GM12878 (cell line): ENCODE measurements at regions not wholly inside any gene's neighbourhood (a gene's known extent, or its start where the extent isn't known, plus 50 kb on each side); places are given as distances from the start of the nearest gene placed in this dataset.

ENCODE experiments used
- ATAC-seq: fragments of 200-7000 bp; cut with Tn5 transposase; 3 replicates; pipeline ENCODE4 v1.9.1; 2020; ENCODE audit warnings: mild to moderate bottlenecking, moderate library complexity
- BruUV-seq: library from RNA; stranded (reverse); fragments of 400-500 nt; replicated peaks from 2 replicates; lab custom pipeline; 2021; lab: Mats Ljungman, UMichigan
- CTCF ChIA-PET: fragments of 300-600 bp; sonication (Branson Sonifier 250); formaldehyde crosslinking; extraction: SDS; loops from one replicate; lab custom pipeline; 2021; ENCODE audit warnings: inconsistent platforms; lab: Yijun Ruan, JAX
- POLR2A ChIA-PET: fragments of 350-600 bp; formaldehyde crosslinking; extraction: SDS; loops from one replicate; lab custom pipeline; 2021; ENCODE audit warnings: inconsistent platforms; lab: Charles Lee
- RAD21 ChIA-PET: fragments of 300-600 bp; sonication (Branson Sonifier 250); formaldehyde crosslinking; loops from one replicate; lab custom pipeline; 2023; ENCODE audit warnings: antibody characterized with exemption; ENCODE audit not compliant: unreplicated experiment; lab: Charles Lee
- SMC1A ChIA-PET: fragments of 300-600 bp; sonication (Branson Sonifier 250); formaldehyde crosslinking; loops from one replicate; lab custom pipeline; 2023; ENCODE audit not compliant: unreplicated experiment, uncharacterized antibody; lab: Charles Lee
- DNase-seq: peaks from one replicate; pipeline ENCODE4 v3.0.0-alpha.2; 2011; ENCODE audit warnings: low read depth, low spot score
- FAIRE-seq: peaks from 3 replicates; lab custom pipeline; 2011; peaks lifted over from hg19 to GRCh38; lab: Jason Lieb, UNC
- H2AFZ ChIP-seq: 2 replicates; pipeline ENCODE4 v1.6.0; 2011; ENCODE audit warnings: low read depth, low read length, control low read depth; ENCODE audit not compliant: control insufficient read depth
- H3K27ac ChIP-seq: 2 replicates; pipeline ENCODE4 v1.5.1; 2011; ENCODE audit warnings: control low read depth; ENCODE audit not compliant: control insufficient read depth, insufficient read depth
- H3K27me3 ChIP-seq, 2 experiments: replicated peaks in 1 of 2; 2 replicates each; pipeline versions ENCODE4 v1.6.0 to v1.6.1; 2011; ENCODE audit warnings: low read length in 1 of 2; ENCODE audit not compliant: control insufficient read depth in 2 of 2, insufficient read depth in 2 of 2
- H3K36me3 ChIP-seq, 2 experiments: 2 replicates each; pipeline ENCODE4 v1.5.1; 2011; ENCODE audit warnings: low read length in 1 of 2; ENCODE audit not compliant: control insufficient read depth in 2 of 2, insufficient read depth in 2 of 2
- H3K4me1 ChIP-seq: 2 replicates; pipeline ENCODE4 v1.6.1; 2011; ENCODE audit warnings: mild to moderate bottlenecking, low read length, moderate library complexity, mixed read lengths; ENCODE audit not compliant: control insufficient read depth, insufficient read depth
- H3K4me2 ChIP-seq: 2 replicates; pipeline ENCODE4 v1.6.0; 2011; ENCODE audit warnings: control low read depth; ENCODE audit not compliant: control insufficient read depth, insufficient read depth
- H3K4me3 ChIP-seq: fragments of 200-600 bp; sonication (generic); 2 replicates; pipeline ENCODE4 v1.5.1; 2016
- H3K79me2 ChIP-seq: 2 replicates; pipeline ENCODE4 v1.6.0; 2011; ENCODE audit warnings: low read length; ENCODE audit not compliant: control insufficient read depth, insufficient read depth
- H3K9ac ChIP-seq: 2 replicates; pipeline ENCODE4 v1.8.0; 2011; ENCODE audit warnings: low read length, control low read depth, mixed read lengths; ENCODE audit not compliant: control insufficient read depth, insufficient read depth
- H3K9me3 ChIP-seq: replicated peaks from 3 replicates; pipeline ENCODE4 v1.5.1; 2011; ENCODE audit warnings: mild to moderate bottlenecking, low read length; ENCODE audit not compliant: control insufficient read depth, insufficient read depth
- H4K20me1 ChIP-seq: 2 replicates; pipeline ENCODE4 v1.6.0; 2011; ENCODE audit not compliant: control insufficient read depth, insufficient read depth
- HDAC6 ChIP-seq: fragments of 200-600 bp; sonication (generic); IDR thresholded peaks from one replicate; pipeline ENCODE4 v1.8.0; 2017; ENCODE audit warnings: antibody characterized with exemption; ENCODE audit not compliant: unreplicated experiment
- IKZF2 ChIP-seq, 2 experiments: fragments of 450-650 bp; IDR thresholded peaks; 2 replicates each; pipeline ENCODE4 v1.6.1; 2017; ENCODE audit warnings: mild to moderate bottlenecking in 2 of 2, moderate library complexity in 2 of 2
- IRF4 ChIP-seq: IDR thresholded peaks from 2 replicates; pipeline ENCODE4 v1.6.1; 2011; ENCODE audit warnings: low read depth, low read length
- JUNB ChIP-seq: IDR thresholded peaks from 2 replicates; pipeline ENCODE4 v1.6.1; 2016; ENCODE audit warnings: antibody characterized with exemption, mild to moderate bottlenecking
- MXI1 ChIP-seq: fragments of 150-350 bp; IDR thresholded peaks from 2 replicates; pipeline ENCODE4 v1.6.1; 2011; ENCODE audit warnings: low read depth, mild to moderate bottlenecking, inconsistent platforms, low read length, improper control_type of control experiment
- NFYB ChIP-seq: IDR thresholded peaks from 2 replicates; pipeline ENCODE4 v1.6.1; 2011; ENCODE audit warnings: low read depth, mild to moderate bottlenecking, low read length, improper control_type of control experiment, moderate library complexity; ENCODE audit not compliant: insufficient read depth
- PML ChIP-seq: IDR thresholded peaks from 2 replicates; pipeline ENCODE4 v1.6.1; 2012; ENCODE audit warnings: low read length, inconsistent platforms
- PRDM15 ChIP-seq: fragments of 450-650 bp; formaldehyde crosslinking; IDR thresholded peaks from 2 replicates; pipeline ENCODE4 v1.4.0; 2020; ENCODE audit warnings: mild to moderate bottlenecking, moderate library complexity
- RAD21 ChIP-seq: IDR thresholded peaks from 2 replicates; pipeline ENCODE4 v1.6.1; 2011; ENCODE audit warnings: mild to moderate bottlenecking, low read depth, low read length, moderate library complexity; ENCODE audit not compliant: insufficient read depth
- WGBS: methylation state at CpG from one replicate; pipeline ENCODE4 v1.1.6; 2016; ENCODE audit warnings: low lambda C conversion rate; ENCODE audit not compliant: insufficient replicate concordance, insufficient coverage; ENCODE audit errors: missing lambda C conversion rate; 5-methylcytosine and 5-hydroxymethylcytosine counted together
- in situ Hi-C: fragments of 300-500 bp; cut with MboI; formaldehyde crosslinking; loops from 9 replicates; pipeline ENCODE4 v1.14.3; 2018; ENCODE audit warnings: mixed read lengths
- intact Hi-C: fragments of 100-400 bp; cut with micrococcal nuclease; formaldehyde crosslinking; loops from one replicate; pipeline ENCODE4 v1.14.2; 2022; ENCODE audit not compliant: unreplicated experiment
- TF ChIP-seq, protein P1 (sequence below): fragments of 450-650 bp; IDR thresholded peaks from 2 replicates; pipeline ENCODE4 v1.6.1; 2016; ENCODE audit warnings: mild to moderate bottlenecking

DNA sequence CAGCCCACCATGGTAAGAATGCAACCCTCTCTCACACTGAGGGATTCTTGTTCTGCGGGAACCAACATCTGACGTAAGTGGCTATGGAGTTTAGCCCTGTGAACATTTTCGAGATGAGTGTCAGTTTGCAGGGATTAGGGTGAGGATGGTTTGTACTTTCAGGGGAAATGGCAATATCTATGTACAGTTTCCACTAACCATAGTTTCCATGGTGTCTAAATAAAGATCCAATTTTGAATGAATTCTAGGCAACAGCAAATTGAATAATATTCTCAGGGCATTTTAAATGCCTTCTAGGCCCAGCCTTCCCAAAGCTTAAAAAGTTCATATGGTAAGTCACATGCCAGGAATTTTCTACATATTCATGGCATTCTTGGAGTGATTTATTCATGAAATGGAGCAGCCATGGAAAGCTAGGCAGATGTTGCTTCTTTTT, 105.4 kb upstream of the MMADHC start (continued):
- TF ChIP-seq PRDM15 (CRISPR knock-in tag) (no peak), IRF4 (no peak)
- TF ChIP-seq, protein P1, sequence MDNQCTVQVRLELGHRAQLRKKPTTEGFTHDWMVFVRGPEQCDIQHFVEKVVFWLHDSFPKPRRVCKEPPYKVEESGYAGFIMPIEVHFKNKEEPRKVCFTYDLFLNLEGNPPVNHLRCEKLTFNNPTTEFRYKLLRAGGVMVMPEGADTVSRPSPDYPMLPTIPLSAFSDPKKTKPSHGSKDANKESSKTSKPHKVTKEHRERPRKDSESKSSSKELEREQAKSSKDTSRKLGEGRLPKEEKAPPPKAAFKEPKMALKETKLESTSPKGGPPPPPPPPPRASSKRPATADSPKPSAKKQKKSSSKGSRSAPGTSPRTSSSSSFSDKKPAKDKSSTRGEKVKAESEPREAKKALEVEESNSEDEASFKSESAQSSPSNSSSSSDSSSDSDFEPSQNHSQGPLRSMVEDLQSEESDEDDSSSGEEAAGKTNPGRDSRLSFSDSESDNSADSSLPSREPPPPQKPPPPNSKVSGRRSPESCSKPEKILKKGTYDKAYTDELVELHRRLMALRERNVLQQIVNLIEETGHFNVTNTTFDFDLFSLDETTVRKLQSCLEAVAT, result no peak

GRCh38 chr2:149690825-149691224, 103.2 kb upstream of the MMADHC start:
- CTCF ChIA-PET, result no interaction called here
- Histone ChIP-seq H3K36me3 (no peaks in the 10 kb centered on the region), H3K79me2 (no peaks in the 10 kb centered on the region), H3K27ac (no peak overlapping the region), H3K9ac (no peak overlapping the region), H3K4me1 (no peaks in the 10 kb centered on the region), H3K4me2 (no peak overlapping the region), H2AFZ (no peak overlapping the region), H3K27me3 (no peaks in the 10 kb centered on the region), H3K9me3 (no peaks in the 10 kb centered on the region), H3K4me3 (no peak overlapping the region), H4K20me1 (no peaks in the 10 kb centered on the region)
- 45% methylated on average over 2 of the region's 2 CpGs for WGBS
- FAIRE-seq, result no peak
- SMC1A ChIA-PET, result no interaction called here
- in situ Hi-C loops, result no loop called here
- POLR2A ChIA-PET, result no interaction called here
- no TSS peak for BruUV-seq
- no peak for ATAC-seq
- RAD21 ChIA-PET, result no interaction called here
- intact Hi-C loops, result no loop called here
- TF ChIP-seq PML (no peak), MXI1 (no peak), HDAC6 (no peak), NFYB (no peak), JUNB (no peak), RAD21 (no peak), IKZF2 (IDR thresholded peaks at IDR 0.05) (no peak)
- DNase-seq, result no peak
